Medulla oblongata (tissue), 1 donor: ENCODE measurements at regions not wholly inside any gene's neighbourhood (a gene's known extent, or its start where the extent isn't known, plus 50 kb on each side); places are given as distances from the start of the nearest gene placed in this dataset.
A peak's percentile ranks its signal among the peaks of the same experiment; 100 is the strongest.
"Not testable (repeated sequence)": the region's sequence is repeated elsewhere in the genome, so short reads cannot be mapped to it uniquely, and the experiment has no call there.

Experiments used
- DNase-seq: peaks from one replicate; pipeline ENCODE4 v3.0.0-alpha.2; 2015; ENCODE audit errors: extremely low spot score

- not testable (repeated sequence) for DNase-seq
Observed at GRCh38 chr4:189810318-189811181, 130.1 kb upstream of the FRG1 start.

GRCh38 chr4:189815404-189816192 lies 125.1 kb upstream of the FRG1 start:
- no peak for DNase-seq

- DNase-seq, result no peak
Observed at GRCh38 chr4:189822326-189822725, 118.3 kb upstream of the FRG1 start.

- peak; percentile 97 for DNase-seq
Observed at GRCh38 chr4:189823591-189823990, 117.1 kb upstream of the FRG1 start.

- DNase-seq, result no peak
Observed at GRCh38 chr4:189825466-189825865, 115.2 kb upstream of the FRG1 start.

GRCh38 chr4:189826657-189827056 lies 114.0 kb upstream of the FRG1 start:
- no peak for DNase-seq

GRCh38 chr4:189828081-189828697 lies 112.5 kb upstream of the FRG1 start:
- peak; percentile 68 for DNase-seq

- no peak for DNase-seq
Observed at GRCh38 chr4:189832528-189832927, 108.1 kb upstream of the FRG1 start.

- no peak for DNase-seq
Observed at GRCh38 chr4:189834616-189835015, 106.1 kb upstream of the FRG1 start.

- no peak for DNase-seq
Observed at GRCh38 chr4:189835505-189835904, 105.2 kb upstream of the FRG1 start.

- DNase-seq, result no peak
Observed at GRCh38 chr4:189837471-189837870, 103.2 kb upstream of the FRG1 start.

- DNase-seq, result no peak
Observed at GRCh38 chr4:189838821-189839497, 101.7 kb upstream of the FRG1 start.

- DNase-seq, result no peak
Observed at GRCh38 chr4:189840356-189840755, 100.3 kb upstream of the FRG1 start.

GRCh38 chr4:189843413-189844009 lies 97.2 kb upstream of the FRG1 start:
- no peak for DNase-seq

GRCh38 chr4:189845145-189845846 lies 95.4 kb upstream of the FRG1 start:
- no peak for DNase-seq

GRCh38 chr4:189846094-189846493 lies 94.6 kb upstream of the FRG1 start:
- DNase-seq, result not testable (repeated sequence)

GRCh38 chr4:189846608-189847007 lies 94.1 kb upstream of the FRG1 start:
- not testable (repeated sequence) for DNase-seq

- not testable (repeated sequence) for DNase-seq
Observed at GRCh38 chr4:189848672-189849071, 92.0 kb upstream of the FRG1 start.

- DNase-seq, result no peak
Observed at GRCh38 chr4:189850239-189850856, 90.3 kb upstream of the FRG1 start.

- no peak for DNase-seq
Observed at GRCh38 chr4:189858435-189858834, 82.2 kb upstream of the FRG1 start.
